ENCODE measurements at regions not wholly inside any gene's neighbourhood (a gene's known extent, or its start where the extent isn't known, plus 50 kb on each side); places are given as distances from the start of the nearest gene placed in this dataset.

DNA sequence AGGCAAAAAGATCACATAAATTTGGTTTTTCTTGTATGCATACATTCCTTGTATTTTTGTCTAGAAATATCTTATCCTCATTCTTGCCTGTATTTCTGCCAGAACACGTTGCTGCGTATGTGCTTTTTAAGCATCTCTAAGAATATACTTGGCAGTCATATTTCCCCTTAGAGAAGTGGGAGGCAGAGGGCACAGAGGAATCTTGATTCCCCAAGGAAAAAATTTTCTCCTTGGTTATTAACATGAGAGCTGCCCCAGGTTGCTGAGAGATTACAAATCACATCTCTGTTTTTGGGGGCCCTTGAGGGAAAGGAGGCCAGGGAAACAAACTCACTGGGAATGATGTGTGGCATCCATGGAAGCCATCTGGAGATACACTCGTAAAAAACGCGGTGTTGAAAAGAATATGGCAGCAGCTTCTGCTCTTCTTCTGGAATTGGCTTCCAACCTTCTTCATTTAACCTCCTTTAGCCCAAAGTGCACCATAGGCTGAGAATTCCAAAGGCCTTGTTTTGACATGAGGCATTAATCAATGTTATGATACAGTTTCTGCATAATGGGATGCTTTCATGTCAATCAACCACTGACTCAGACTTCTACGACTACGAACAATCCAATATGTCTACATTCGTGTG lies 684.3 kb upstream of the SORCS1 start:
- DNase-seq = no peak

GRCh38 chr10:107847620-107848019 lies 683.1 kb upstream of the SORCS1 start:
- no peak for DNase-seq

DNA sequence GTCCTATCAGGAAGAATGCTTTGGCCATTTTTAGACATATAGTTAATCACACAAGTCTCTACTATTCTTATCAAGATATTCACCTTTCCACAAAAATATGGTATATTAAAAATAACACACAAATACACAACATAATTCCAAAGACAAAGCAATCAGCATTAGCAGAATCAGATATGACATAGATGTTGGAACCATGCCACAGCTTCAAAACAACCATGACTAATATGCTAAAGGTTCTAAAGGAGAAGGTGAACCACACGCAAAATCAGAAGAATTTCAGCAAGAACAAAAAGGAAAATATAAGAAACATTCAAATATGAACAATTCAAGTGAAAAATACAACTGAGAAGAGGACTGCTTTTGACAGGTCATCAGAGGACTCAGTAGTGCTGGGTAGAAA lies 670.2 kb upstream of the SORCS1 start:
- no peak for DNase-seq

DNA sequence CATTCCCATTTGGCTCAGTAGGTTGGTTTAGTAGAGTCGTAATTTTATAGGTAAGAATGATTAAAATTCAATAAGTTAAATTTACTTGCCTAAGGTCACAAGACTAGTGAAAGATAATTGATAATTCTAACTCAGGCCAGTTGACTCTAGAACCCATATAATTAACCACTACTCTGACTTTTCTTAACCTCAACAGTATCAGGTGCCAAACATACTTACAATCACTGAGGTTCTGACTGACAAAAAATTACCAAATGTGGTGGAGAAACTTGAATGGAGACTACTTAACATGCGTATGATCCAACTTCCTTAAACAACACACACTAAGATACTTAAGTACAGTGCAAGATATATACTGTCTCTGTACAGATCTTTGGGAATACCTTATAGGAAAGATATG lies 667.3 kb upstream of the SORCS1 start:
- no peak for DNase-seq

- DNase-seq = no peak
Measured at GRCh38 chr10:107829161-107829560, 664.7 kb upstream of the SORCS1 start.

- no peak for DNase-seq
Measured at GRCh38 chr10:107826171-107826570, 661.7 kb upstream of the SORCS1 start.

DNA sequence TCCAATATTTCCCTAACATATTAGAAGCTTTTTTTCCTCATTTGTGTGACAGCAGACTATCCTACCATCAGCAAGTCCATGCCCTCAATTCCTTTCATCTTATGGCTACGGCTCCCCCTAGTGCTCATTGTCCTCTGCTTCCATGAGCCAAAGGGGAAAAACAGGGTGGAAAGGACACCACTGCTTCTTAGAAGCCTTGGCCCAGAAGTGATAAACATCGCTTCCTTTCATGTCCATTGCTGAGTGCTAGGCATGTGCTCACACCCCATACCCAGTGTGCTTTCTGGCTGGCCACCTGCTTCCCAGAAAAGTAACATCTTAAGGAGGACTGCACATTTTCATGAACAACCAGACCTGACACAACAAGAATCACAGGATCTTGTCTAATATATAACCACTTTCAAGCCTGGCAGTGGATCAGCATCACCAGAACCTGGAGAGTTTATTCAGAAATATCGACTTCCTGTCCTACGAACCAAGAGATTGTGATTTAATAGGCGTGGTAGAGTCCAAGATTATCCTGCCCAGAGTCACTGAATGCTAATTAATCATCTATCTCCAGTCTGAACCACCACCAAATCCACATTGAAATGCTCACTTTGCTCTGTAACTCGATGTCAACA lies 650.5 kb upstream of the SORCS1 start:
- DNase-seq = no peak

- no peak for DNase-seq
Measured at GRCh38 chr10:107813451-107814162, 649.1 kb upstream of the SORCS1 start.

DNA sequence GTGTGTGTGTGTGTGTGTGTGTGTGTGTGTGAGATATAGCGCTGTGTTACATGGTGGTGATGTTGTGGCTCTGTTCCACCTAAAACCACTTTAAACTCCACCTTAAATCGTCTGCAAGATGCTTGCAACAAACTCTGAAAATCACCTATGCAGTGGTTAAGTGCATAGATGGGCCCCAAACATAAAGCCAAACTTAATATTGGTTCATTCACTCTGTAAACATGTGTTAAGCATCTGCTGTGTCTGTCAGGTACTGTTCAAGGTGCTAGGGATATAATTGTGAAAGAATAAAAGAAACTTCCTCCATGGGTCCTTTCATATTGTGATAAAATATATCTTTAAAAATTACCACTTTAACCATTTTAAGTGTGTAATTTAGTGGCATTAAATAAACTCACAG lies 645.4 kb upstream of the SORCS1 start:
- no peak for DNase-seq

GRCh38 chr10:107807836-107808235 lies 643.3 kb upstream of the SORCS1 start:
- no peak for DNase-seq

DNA sequence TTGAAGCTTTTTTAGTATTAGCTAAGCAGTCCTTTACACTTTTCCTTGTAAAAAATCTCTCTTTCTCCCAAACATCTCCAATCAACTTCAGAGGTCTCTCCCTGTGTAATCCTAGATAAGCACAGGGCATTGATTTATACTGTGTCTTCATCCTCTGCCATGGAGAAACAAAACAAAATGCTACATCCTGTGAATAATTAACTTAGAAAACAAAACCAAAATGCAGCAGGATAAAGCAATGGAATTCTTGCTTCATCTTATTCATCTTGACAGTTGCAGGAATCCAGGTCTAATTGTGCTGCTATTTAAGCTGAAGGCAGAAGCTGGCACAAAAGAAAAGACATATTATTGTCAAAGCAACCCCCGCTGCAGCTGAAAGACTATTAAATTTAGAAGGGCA lies 641.5 kb upstream of the SORCS1 start:
- no peak for DNase-seq

DNA sequence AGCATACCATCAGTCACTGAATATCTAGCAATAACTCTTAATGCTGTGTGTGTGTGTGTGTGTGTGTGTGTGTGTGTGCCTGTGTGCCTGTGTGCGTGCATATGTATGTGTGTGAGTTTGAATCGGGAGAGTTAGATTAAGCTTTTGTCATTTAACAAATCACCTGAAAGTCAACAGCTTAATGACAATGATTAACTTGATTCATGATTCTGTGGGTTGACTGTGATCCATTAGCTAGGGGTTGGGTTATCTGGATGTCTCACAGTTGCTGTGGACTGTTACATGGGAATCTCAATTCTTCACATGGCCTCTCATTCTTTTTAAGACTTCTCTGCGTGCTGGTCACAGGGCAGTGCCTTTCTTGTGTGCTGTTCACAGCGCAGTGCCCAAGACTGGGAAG lies 639.0 kb upstream of the SORCS1 start:
- no peak for DNase-seq

DNA sequence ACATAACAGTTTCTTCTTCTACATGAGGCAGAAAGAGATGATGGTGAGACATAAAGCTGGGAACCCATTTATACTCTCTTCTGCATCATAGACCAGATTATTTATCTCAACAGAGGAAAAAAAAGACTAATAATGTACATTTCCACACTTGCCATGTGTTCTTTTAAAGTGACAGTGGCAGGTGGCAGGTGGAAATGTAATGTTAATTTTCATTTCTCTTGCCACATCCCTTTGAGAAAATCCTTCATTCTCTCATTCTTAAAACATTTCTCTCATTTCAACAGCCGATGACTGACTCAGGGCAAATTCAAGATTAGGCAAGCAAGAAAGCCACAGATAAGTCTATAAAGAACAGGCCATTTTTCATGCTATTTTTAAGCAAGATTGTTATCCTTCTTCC lies 635.6 kb upstream of the SORCS1 start:
- no peak for DNase-seq

GRCh38 chr10:107790271-107790670 lies 625.8 kb upstream of the SORCS1 start:
- no peak for DNase-seq

DNA sequence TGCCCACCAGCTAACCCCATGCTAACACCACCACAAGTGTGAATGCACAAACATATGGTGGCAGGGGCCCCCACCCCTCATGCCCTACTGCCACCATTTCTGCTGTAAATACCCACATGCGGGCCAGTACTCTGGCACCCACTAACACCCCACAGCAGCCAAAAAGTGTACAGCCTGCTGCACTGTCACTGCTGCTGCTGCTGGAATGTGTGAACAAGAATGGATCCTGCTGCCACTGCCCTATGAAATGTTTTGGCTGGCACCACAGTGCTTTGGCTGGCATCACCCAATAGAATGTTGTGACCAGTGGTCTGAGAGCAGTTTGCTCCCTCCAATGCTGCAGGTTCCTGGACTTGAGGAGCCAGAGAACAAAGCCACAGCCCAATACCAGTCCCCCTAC lies 606.6 kb upstream of the SORCS1 start:
- DNase-seq = no peak

GRCh38 chr10:107767185-107767584 lies 602.7 kb upstream of the SORCS1 start:
- no peak for DNase-seq

DNA sequence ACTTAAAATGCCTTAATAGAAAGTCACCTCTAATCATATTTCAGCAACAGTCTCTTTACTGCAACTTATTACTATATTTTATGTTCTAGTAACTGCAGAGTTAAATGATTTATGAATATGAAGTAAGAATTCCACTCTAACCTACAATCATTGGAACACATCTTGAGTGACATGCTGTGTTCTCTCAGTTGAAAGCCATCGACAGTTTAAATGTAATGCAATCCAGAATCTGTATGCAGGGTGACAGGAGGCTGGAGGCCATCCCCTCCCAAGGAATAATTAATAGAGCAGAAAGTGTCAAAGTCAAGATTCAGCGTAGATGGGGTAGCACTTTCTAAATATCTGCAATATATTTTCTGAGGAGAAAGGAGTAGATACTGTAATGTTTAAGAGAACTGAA lies 590.3 kb upstream of the SORCS1 start:
- DNase-seq = no peak

DNA sequence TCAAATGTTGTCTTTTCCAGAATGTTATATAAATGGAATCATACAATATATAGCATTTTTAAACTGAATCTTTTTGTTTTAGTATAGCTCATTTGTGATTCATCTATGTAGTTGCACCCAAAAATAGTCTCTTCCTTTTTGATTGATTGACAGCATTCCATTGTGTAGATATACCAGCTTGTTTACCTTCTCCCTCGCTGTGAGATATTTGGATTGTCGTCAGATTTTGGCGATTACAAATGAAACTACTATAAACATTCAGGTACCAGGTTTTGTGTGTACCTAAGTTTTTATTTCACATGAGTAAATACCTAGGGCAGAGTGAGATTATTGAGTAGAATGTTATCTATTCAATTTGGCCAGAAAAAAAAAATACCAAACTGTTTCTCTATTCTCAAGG lies 584.7 kb upstream of the SORCS1 start:
- DNase-seq = no peak

- no peak for DNase-seq
Measured at GRCh38 chr10:107747851-107748250, 583.3 kb upstream of the SORCS1 start.

DNA sequence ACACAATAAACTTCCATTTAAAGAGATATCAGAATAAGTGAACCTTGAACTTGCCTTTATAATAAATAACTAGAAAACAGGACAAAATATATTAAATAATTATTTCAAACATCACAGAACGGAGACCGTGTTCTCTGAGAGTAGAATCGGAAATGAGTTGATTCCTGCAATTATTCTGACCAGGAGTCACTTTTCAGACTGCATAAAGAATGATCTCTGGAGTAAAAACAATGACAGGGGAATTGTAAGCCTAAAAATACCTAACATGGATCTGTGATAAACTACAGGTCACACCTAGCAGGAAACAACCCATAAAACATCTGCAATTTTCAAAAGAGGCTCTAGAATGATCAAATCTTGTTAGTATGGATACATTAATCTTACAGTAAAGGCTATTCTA lies 577.5 kb upstream of the SORCS1 start:
- DNase-seq = no peak

GRCh38 chr10:107740962-107741690 lies 576.6 kb upstream of the SORCS1 start:
- DNase-seq = no peak

GRCh38 chr10:107739951-107740350 lies 575.4 kb upstream of the SORCS1 start:
- DNase-seq = no peak

GRCh38 chr10:107733328-107734130 lies 569.0 kb upstream of the SORCS1 start:
- DNase-seq = no peak
